ENCODE measurements at regions not wholly inside any gene's neighbourhood (a gene's known extent, or its start where the extent isn't known, plus 50 kb on each side); places are given as distances from the start of the nearest gene placed in this dataset.

DNA sequence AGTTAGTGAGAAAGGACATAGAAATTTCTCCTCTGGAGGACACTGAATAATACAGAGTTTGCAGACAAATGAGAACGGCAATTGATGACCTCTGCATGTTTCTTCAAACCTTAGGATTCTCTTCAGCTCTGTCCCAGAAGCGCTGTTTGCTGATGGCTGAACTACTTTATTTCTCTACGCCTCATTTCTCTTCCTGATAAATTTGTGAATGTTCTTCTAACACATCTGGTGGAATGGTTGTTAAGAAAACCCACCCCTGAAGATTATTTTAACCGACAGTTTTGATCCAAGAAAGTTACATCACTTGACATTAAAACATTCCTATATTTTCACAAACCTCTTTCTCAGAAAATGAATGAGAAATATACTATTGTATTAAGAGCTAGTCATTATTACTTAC lies 1150.6 kb downstream of the DTWD2 start:
- TF ChIP-seq, protein P1, sequence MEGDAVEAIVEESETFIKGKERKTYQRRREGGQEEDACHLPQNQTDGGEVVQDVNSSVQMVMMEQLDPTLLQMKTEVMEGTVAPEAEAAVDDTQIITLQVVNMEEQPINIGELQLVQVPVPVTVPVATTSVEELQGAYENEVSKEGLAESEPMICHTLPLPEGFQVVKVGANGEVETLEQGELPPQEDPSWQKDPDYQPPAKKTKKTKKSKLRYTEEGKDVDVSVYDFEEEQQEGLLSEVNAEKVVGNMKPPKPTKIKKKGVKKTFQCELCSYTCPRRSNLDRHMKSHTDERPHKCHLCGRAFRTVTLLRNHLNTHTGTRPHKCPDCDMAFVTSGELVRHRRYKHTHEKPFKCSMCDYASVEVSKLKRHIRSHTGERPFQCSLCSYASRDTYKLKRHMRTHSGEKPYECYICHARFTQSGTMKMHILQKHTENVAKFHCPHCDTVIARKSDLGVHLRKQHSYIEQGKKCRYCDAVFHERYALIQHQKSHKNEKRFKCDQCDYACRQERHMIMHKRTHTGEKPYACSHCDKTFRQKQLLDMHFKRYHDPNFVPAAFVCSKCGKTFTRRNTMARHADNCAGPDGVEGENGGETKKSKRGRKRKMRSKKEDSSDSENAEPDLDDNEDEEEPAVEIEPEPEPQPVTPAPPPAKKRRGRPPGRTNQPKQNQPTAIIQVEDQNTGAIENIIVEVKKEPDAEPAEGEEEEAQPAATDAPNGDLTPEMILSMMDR (IDR thresholded peaks at IDR 0.05; ENCODE audit: extremely low read depth in 1 of 2, insufficient read depth in 1 of 2, low read depth in 1 of 2, low read length in 2 of 2): no peak
- TF ChIP-seq POLR2A (IDR thresholded peaks at IDR 0.05; ENCODE audit: low read depth, low read length): no peak
- TF ChIP-seq JUN (IDR thresholded peaks at IDR 0.05; ENCODE audit: borderline replicate concordance, insufficient read depth, insufficient read length, low read depth): no peak
- TF ChIP-seq POLR2AphosphoS5 (IDR thresholded peaks at IDR 0.05; ENCODE audit: insufficient read depth, low read depth, low read length): no peak
- TF ChIP-seq GATA2 (IDR thresholded peaks at IDR 0.05; ENCODE audit: insufficient read depth, insufficient read length, low read depth, low read length): no peak
- TF ChIP-seq, protein P2, sequence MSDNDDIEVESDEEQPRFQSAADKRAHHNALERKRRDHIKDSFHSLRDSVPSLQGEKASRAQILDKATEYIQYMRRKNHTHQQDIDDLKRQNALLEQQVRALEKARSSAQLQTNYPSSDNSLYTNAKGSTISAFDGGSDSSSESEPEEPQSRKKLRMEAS (IDR thresholded peaks at IDR 0.05; ENCODE audit: insufficient read depth, insufficient read length): no peak
- no peak for TF ChIP-seq MYC (IDR thresholded peaks at IDR 0.05; ENCODE audit: low read depth, low read length)
- no peak for TF ChIP-seq FOS (IDR thresholded peaks at IDR 0.05; ENCODE audit: borderline replicate concordance, insufficient read depth, low read length)
- no peak for TF ChIP-seq EZH2 (IDR thresholded peaks at IDR 0.05; ENCODE audit: borderline replicate concordance, low read depth, low read length, severe bottlenecking)
